Erythroblast (primary cell): ENCODE measurements at regions not wholly inside any gene's neighbourhood (a gene's known extent, or its start where the extent isn't known, plus 50 kb on each side); places are given as distances from the start of the nearest gene placed in this dataset.
"Not testable (repeated sequence)": the region's sequence is repeated elsewhere in the genome, so short reads cannot be mapped to it uniquely, and the experiment has no call there.

Experiments
- DNase-seq, 2 experiments: peaks; one replicate each; lab custom pipeline; 2025; lab: John Stamatoyannopoulos, UW
- GATA1 ChIP-seq: IDR thresholded peaks from 2 replicates; pipeline ENCODE4 v1.6.1; 2011; ENCODE audit warnings: low read depth, mild to moderate bottlenecking, control low read depth, low read length, moderate library complexity
- POLR2A ChIP-seq: IDR thresholded peaks from 2 replicates; pipeline ENCODE4 v1.6.1; 2011; ENCODE audit warnings: mild to moderate bottlenecking, low read length

DNA sequence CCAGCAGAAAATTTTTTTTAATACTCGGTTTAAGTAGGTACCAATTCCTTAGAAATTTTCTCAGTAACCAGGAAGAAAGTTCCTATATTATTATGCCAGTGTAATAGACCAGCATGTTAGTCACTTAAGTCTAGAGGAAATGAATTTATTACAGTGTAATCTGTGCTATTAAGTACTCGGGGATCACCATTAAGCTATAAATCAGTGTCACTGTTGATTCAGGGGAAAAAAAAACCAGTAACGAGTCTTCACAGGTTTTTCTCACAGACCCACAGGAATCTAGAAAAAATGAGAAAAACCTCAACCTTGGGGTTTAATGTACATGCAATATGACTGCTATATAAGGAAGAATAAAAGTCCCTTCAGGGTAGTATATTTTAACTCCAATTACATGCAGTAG is 138.3 kb upstream of the IL1RAPL2 start:
- no peak for DNase-seq
- TF ChIP-seq POLR2A (no peak), GATA1 (no peak)

DNA sequence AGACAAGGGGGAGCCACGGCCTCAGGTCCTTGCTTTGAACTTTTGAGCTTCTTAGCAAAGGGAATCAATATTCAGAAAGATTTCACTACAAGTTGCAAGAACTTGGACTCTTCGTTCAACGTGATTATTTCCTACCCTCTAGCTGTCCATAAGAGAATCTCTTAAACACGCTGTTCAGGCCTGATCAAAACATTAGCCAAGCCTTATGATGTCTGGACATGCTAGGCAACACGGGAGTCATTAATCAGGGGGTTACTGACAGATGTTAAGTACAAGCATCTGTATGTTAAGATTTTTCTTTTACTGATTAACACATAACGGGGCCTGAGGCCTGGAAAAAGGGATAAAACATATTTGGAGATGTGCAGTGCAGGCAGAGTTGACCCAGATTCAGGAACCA is 138.9 kb upstream of the IL1RAPL2 start:
- no peak for DNase-seq
- no peak for TF ChIP-seq POLR2A
- no peak for TF ChIP-seq GATA1

DNA sequence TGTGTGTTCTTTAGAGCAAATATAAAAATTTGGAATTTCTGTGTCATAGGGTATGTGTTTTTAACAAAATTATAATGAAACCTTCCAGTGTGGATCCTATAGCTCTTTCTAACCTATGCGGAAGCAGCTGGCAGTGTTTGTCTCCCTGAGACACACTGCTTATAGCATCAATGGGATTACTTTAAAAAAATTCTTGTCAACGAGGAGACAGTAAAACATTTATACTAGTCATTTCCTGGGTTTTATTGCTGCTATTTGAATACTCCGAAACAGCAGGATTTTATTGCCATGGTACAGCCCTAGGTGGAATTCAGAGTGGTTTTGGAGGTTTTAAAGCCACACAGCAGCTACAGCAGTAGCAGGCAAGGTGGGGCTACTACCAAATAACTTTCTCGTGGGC is 145.1 kb upstream of the IL1RAPL2 start:
- TF ChIP-seq POLR2A (no peak), GATA1 (no peak)
- no peak for DNase-seq

- DNase-seq = no peak
- TF ChIP-seq GATA1 = no peak
- TF ChIP-seq POLR2A = no peak
These were observed 146.1 kb upstream of the IL1RAPL2 start for GRCh38 chrX:104419926-104420325.

DNA sequence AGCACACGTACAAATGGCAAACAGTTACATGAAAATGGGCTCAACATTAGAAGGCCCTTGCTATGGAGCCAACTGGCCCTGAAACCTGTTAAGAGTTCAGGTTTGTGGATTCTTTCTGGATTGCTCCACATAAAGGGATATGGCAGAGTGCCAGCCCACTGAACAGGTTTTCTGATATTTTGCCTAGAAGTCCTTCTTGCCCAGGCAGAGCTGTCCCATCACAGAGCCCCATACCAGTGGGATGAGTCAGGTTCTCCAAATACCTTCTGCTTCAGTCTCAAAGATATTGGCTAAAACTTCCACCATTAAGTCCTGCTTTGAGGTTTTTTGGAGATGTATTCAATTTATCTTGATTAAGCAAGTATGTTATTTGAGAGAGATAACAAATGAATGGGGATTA is 146.8 kb upstream of the IL1RAPL2 start:
- TF ChIP-seq GATA1 (no peak), POLR2A (no peak)
- DNase-seq = no peak

- no peak for DNase-seq
- TF ChIP-seq POLR2A (no peak), GATA1 (no peak)
These were observed 154.2 kb upstream of the IL1RAPL2 start for GRCh38 chrX:104411800-104412199.

- no peak for DNase-seq
- TF ChIP-seq GATA1 (no peak), POLR2A (no peak)
These were observed 145.7 kb upstream of the ESX1 start for GRCh38 chrX:104400387-104400786.

GRCh38 chrX:104392350-104392749 is 137.6 kb upstream of the ESX1 start:
- DNase-seq = no peak
- TF ChIP-seq POLR2A = no peak

GRCh38 chrX:104391906-104392305 is 137.2 kb upstream of the ESX1 start:
- TF ChIP-seq POLR2A (no peak), GATA1 (no peak)
- no peak for DNase-seq

- TF ChIP-seq POLR2A = no peak
- no peak for TF ChIP-seq GATA1
- DNase-seq = no peak
These were observed 122.2 kb upstream of the ESX1 start for GRCh38 chrX:104376937-104377336.

- TF ChIP-seq POLR2A (no peak), GATA1 (no peak)
These were observed 117.8 kb upstream of the ESX1 start for GRCh38 chrX:104372547-104372946.

DNA sequence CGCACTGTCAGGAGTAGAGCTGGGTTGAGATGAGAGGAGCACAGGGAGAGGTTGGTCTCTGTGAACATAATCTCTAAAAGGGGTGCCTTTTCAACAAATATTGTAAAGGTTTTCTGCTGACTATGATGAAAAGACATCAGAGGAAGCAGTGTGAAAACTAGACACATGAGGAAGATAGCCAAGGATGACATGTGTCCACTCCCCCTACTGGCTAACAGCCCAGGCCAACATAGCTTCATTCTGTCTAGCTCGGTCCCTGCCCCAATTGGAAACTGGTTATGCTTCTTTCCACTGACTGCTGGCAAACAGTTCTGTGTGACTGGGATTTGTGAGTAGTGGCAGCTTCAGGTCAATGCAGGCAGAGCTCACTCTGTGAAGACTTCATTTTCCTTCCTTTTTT is 115.4 kb upstream of the ESX1 start:
- TF ChIP-seq POLR2A = no peak
- no peak for TF ChIP-seq GATA1
- DNase-seq = no peak

More at GRCh38 chrX:104372547-104372946, 117.8 kb upstream of the ESX1 start:
- DNase-seq = no peak

DNA sequence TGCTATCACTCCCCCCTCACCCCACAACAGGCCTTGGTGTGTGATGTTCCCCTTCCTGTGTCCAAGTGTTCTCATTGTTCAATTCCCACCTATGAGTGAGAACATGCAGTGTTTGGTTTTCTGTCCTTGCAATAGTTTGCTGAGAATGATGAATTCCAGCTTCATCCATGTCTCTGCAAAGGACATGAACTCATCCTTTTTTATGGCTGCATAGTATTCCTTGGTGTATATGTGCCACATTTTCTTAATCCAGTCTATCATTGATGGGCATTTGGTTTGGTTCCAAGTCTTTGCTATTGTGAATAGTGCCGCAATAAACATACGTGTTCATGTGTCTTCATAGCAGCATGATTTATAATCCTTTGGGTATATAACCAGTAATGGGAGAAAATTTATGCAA is 106.0 kb upstream of the ESX1 start:
- DNase-seq = not testable (repeated sequence)

DNA sequence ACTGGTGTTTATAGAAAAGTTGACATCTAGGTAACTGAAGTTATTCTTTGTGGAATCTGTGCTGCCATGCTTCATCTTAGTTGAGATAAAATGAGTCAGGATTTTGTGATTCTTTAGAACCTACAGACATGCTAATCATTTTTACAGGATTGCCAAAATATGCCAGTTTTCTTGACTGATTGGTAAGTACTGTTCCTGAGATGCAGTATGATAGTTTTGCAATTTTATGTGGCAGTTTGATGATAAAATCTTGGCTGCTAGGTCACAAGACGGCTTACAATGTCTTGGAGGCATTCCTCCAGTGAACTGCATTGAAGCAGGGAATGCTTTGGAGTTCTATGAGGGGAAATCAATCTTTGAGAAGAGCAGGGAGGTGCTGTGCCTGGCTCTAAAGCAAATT is 104.4 kb upstream of the ESX1 start:
- TF ChIP-seq GATA1 (no peak), POLR2A (no peak)
- no peak for DNase-seq

- TF ChIP-seq GATA1 = no peak
- TF ChIP-seq POLR2A = no peak
- no peak for DNase-seq
These were observed 96.5 kb upstream of the ESX1 start for GRCh38 chrX:104351173-104351769.
